NB4 (cell line): ENCODE measurements at regions not wholly inside any gene's neighbourhood (a gene's known extent, or its start where the extent isn't known, plus 50 kb on each side); places are given as distances from the start of the nearest gene placed in this dataset.

Source experiments
- MYC ChIP-seq: IDR thresholded peaks from 2 replicates; pipeline ENCODE4 v1.6.1; 2011; ENCODE audit warnings: low read depth, low read length
- POLR2A ChIP-seq: IDR thresholded peaks from 2 replicates; pipeline ENCODE4 v1.6.1; 2011; ENCODE audit warnings: mild to moderate bottlenecking; ENCODE audit not compliant: insufficient read length; ENCODE audit errors: extremely low read depth
- TF ChIP-seq, protein P1 (sequence below): IDR thresholded peaks from one replicate; pipeline ENCODE4 v1.5.1; 2012; ENCODE audit warnings: low read depth, low read length
- TF ChIP-seq, protein P2 (sequence below): IDR thresholded peaks from 2 replicates; pipeline ENCODE4 v1.6.1; 2011; ENCODE audit warnings: low read depth, low read length

DNA sequence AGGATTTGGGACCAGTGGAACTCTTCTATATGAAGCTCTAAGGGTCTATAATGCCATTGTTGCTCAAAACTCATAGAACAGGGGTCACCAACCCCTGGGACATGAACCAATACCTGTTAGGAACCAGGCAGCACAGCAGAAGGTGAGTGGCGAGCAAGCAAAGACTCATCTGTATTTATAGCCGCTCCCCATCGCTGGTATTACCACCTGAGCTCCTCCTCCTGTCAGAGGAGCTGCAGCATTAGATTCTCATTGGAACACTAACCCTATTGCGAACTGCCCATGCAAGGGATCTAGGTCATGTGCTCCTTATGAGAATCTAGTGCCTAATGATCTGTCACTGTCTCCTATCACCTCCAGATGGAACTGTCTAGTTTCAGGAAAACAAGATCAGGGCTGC is 237.5 kb downstream of the C6orf118 start:
- TF ChIP-seq, protein P1, sequence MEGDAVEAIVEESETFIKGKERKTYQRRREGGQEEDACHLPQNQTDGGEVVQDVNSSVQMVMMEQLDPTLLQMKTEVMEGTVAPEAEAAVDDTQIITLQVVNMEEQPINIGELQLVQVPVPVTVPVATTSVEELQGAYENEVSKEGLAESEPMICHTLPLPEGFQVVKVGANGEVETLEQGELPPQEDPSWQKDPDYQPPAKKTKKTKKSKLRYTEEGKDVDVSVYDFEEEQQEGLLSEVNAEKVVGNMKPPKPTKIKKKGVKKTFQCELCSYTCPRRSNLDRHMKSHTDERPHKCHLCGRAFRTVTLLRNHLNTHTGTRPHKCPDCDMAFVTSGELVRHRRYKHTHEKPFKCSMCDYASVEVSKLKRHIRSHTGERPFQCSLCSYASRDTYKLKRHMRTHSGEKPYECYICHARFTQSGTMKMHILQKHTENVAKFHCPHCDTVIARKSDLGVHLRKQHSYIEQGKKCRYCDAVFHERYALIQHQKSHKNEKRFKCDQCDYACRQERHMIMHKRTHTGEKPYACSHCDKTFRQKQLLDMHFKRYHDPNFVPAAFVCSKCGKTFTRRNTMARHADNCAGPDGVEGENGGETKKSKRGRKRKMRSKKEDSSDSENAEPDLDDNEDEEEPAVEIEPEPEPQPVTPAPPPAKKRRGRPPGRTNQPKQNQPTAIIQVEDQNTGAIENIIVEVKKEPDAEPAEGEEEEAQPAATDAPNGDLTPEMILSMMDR: no peak
- TF ChIP-seq POLR2A (no peak), MYC (no peak)
- TF ChIP-seq, protein P2, sequence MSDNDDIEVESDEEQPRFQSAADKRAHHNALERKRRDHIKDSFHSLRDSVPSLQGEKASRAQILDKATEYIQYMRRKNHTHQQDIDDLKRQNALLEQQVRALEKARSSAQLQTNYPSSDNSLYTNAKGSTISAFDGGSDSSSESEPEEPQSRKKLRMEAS: no peak
